Thyroid gland (tissue), 4 donors: ENCODE measurements at regions not wholly inside any gene's neighbourhood (a gene's known extent, or its start where the extent isn't known, plus 50 kb on each side); places are given as distances from the start of the nearest gene placed in this dataset.

Experiments used
- CTCF ChIP-seq, 6 experiments: fragments of 200-600 bp in 3 of 6; fragments of 450-650 bp in 3 of 6; sonication (generic) in 3 of 6; IDR thresholded peaks; one replicate each; pipeline ENCODE4 v1.5.1; 2016 to 2019; ENCODE audit warnings: antibody characterized with exemption in 6 of 6, mild to moderate bottlenecking in 2 of 6, inconsistent platforms in 1 of 6, moderate library complexity in 1 of 6
- POLR2A ChIP-seq, 2 donors: fragments of 450-650 bp; IDR thresholded peaks; one replicate each; pipeline ENCODE4 v1.6.1; 2017; ENCODE audit warnings: antibody characterized with exemption in 2 of 2, mild to moderate bottlenecking in 2 of 2, moderate library complexity in 1 of 2

DNA sequence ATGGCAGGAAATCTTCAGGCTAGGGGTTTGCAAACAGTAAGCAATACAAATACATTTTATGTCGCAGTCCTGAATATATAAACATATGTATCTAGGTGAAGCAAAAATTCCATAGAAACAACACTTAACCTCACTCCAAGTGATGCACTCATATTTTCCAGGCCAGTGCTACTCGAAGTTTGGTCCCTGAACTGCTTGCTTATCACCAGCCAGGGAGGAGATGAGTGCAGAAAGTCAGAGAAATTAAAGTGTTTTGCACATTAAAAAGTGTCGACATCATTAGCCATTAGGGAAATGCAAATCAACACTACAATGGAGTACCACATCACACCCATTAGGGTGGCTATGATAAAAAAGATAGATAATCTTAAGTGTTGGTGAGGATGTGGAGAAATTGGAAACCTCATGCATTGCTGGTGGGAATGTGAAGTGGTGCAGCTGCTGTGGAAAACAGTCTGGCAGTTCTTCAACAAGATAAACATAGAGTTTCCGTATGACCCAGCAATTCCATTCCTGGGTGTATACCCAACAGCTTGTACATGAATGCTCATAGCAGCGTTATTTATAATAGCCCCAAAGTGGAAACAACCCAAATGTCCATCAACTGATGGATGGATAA, 70.5 kb upstream of the CSF1 start:
- no peak for TF ChIP-seq POLR2A (IDR thresholded peaks at IDR 0.05)
- no peak for TF ChIP-seq CTCF (IDR thresholded peaks at IDR 0.05)
